NOMO-1 treated with DMSO at 0.1 percent for 48 hours (cell line): ENCODE measurements at regions not wholly inside any gene's neighbourhood (a gene's known extent, or its start where the extent isn't known, plus 50 kb on each side); places are given as distances from the start of the nearest gene placed in this dataset.
"Not testable (repeated sequence)": the region's sequence is repeated elsewhere in the genome, so short reads cannot be mapped to it uniquely, and the experiment has no call there.

Experiments used
- DNase-seq: peaks from one replicate; lab custom pipeline; 2025; ENCODE audit not compliant: unreplicated experiment; lab: John Stamatoyannopoulos, UW

DNA sequence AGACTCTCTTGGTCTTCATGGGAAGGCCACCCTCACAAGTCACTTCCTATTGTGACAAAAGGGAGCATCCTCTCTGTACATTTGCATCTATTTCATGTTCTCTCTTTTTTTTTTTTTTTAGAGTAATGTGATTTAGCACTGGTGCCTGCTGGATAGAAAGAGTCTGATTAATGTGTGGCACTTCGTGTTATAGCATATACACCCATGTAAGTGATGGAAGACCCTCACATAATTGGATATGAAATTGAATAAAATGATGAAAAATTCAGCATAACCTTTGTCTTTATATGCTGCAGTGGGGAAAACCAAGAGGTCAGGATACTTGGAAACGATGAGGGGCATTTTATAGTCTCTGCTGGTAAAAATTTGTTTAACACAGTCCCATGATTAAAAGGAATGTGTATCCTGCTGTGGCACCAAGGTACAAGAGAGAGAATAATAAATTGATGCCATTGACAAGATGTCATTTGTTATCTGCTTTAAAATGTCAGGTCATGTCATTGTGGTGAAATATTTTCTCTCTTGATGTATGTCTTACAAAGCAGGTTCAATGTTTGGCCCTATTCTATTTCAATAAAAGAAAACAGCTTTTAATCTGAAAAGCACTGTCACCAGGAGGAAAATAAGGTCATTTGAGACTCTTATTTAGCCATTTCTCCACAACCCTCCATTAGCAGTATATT is 1115.4 kb downstream of the STPG2 start:
- no peak for DNase-seq

DNA sequence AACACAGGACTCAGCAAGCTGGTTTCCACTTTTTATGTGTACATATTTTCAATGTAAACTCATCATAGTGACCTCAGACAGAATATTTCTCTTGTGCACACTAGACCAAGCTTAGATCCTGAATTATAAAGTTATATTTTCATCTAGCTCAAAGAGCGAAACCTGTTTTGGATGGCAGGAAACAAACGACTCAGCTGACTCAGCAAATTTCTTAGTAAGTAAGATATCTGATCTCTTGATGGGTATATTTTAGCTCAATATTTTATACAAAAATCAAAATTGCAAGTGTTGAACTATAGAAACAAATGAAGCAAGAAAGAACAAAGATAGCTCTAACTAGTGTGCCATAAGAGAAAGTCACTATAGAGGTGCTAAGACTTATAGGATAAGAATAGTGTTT is 1114.5 kb downstream of the STPG2 start:
- DNase-seq: no peak

DNA sequence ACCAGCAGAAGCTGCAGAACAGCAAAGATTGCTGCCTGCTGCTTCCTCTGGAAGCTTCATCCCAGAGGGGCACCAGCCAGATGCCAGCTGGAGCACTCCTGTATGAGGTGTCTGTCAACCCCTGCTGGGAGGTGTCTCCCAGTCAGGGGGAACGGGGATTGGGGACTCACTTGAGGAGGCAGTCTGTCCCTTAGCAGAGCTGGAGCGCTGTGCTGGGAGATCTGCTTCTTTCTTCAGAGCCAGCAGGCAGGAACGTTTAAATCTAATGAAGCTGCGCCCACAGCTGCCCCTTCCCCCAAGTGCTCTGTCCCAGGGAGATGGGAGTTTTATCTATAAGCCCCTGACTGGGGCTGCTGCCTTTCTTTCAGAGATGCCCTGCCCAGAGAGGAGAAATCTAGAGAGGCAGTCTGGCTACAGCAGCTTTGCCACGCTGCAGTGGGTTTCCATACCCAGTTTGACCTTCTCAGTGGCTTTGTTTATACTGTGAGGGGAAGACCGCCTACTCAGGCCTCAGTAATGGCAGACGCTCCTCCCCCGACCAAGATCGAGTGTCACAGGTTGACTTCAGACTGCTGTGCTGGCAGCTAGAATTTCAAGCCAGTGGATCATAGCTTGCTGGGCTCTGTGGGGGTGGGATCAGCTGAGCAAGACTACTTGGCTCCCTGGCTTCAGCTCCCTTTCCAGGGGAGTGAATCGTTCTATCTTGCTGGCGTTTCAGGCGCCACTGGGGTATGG is 1105.7 kb downstream of the STPG2 start:
- DNase-seq: not testable (repeated sequence)

DNA sequence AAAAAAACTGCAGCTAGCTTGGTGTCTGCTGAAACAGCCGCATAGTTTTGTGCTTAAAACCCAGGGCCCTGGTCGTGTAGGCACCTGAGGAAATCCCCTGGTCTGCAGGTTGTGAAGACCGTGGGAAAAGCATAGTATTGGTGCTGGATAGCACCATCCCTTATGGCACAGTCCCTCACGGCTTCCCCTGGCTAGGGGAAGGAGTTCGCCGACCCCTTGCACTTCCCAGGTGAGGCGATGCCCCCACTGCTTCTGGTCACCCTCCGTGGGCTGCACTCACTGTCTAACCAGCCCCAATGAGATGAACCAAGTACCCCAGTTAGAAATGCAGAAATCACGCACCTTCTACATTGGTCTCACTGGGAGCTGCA is 1105.1 kb downstream of the STPG2 start:
- no peak for DNase-seq

DNA sequence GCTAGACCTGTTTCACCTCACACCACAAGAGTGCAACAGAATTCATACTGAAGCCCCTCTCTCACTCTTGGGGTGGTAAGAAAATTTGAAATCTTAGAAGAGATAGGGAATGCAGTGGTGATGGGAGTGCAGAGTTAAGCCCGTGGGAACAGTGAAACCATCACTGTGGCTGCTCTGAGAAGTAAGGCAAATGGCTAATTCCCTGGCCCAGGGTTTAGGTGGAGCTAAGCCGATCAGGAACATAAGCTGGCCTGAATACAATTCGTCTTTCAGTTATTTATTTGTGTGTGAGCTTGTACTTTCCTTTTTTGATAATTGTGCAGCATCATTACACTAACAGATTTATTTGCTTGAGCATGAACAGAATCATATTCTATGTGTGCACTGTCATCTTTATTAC is 1070.6 kb downstream of the STPG2 start:
- DNase-seq: no peak

DNA sequence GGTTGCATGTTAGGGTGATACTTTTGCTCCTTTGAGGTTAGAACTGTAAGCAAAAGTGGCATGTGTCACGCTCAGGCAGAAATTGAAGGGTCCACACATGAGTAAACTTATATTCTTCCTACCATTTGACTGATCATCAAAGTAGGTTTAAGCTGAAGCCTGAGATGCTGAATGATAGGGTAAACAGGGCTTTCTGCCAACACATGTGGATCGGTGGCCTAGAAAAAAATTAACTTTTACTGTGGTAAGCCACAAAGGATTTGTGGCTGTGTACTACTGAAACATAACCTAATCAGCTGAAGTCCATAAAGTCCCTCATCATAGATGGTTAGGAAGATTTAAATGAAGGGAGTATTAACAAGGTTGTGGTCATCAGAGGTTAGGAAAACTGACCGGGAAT is 1070.1 kb downstream of the STPG2 start:
- no peak for DNase-seq

DNA sequence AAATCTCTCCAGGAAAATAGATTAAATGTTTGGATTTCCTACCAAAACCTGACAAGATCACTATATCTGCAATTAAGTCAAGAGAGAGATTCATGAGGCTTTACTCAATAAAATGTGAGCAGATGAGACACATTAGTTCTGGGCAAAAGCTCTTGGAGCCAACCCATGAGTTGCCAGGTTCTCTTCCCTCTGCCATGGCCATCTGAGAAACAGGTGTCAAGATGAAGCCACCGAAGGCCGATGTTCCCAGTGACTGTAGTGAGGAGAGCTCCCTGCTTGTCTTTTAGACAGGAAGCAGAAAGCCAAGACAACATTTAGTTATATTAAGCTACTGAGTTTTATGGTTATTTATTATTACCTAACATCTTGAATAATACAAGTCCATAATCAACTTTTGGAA is 1068.7 kb downstream of the STPG2 start:
- no peak for DNase-seq

DNA sequence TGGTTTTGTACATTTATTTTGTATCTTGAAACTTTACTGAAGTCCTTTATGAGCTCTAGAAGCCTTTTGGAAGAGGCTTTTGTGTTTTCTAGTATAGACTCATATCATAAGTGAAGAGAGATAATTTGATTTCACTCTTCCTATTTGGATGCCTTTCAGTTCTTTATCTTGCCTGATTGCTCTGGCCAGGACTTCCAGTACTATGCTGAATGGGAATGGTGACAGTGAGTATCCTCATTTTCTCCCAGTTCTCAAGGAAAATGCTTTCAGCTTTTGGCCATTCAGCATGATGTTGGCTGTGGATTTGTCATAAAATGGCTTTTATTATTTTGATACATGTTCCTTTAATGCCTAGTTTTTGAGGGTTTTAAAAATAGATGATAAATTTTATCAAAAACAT is 1061.3 kb downstream of the STPG2 start:
- no peak for DNase-seq

DNA sequence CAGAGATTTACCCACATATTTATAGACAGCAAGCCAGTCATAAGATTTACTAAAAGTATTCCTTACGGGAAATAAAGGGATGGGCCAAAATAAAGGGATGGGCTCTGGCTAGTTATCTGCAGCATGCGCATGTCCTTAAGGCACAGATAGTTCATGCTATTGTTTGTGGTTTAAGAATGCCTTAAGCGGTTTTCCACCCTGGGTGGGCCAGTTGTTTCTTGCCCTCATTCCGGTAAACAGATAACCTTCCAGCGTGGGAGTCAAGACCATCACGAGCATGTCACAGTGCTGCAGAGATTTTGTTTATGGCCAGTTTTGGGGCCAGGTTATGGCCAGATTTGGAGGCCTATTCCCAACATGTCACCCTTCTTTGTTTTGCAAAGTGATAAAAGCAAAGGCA is 1046.2 kb downstream of the STPG2 start:
- not testable (repeated sequence) for DNase-seq

DNA sequence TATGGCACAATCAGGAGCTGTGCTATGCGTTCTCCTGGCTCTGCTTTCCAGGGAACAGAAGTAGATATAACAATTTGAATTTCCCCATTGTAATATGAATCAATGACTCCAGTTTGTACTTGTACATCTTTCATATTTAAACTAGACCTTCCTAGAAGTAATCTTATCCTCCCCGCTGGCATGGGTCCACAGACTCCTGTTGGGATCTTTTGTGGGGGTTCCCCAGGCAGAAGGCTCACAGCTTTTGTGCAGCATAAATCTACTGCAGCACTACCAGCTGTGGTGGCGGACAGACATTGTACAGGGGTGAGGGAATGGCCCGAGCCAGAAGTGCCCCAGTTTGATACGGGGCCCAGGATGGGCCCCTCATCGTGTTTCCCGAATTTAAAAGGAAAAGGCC is 1042.1 kb downstream of the STPG2 start:
- not testable (repeated sequence) for DNase-seq

DNA sequence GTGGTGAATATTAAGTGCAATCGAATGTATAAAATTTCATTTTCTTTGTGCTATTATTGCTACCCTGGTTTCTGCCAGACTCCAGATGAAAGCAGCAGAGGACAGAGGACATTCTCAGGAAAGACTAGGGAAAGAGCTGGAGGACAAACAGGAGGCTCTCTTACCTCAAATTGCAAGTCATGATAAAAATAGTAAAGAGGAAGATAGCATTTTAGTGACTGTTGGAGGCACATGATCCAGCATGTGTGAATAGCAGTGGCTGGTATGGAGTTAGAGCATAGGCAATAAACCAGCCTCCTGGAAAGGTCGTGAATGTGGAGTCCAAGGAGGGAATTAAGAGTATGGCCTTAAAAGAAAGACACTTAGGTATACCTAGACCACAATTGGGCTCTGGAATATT is 1040.0 kb downstream of the STPG2 start:
- DNase-seq: no peak

DNA sequence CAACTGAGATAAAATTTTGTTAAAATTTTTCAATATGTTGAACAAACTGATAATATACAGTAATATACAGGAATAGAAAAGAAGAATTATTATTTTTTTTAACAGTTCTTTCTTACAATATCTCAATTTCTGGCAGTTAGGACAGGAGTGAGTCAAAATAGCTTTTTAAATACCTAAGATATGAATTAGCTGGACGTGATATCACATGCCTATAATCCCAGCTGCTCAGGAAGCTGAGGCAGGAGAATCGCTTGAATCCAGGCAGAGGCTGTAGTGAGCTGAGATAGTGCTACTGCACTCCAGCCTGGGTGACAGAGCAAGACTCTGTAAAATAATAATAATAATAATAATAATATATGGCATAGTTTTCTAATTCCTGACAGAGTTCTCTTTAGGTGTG is 1039.3 kb downstream of the STPG2 start:
- DNase-seq: no peak

DNA sequence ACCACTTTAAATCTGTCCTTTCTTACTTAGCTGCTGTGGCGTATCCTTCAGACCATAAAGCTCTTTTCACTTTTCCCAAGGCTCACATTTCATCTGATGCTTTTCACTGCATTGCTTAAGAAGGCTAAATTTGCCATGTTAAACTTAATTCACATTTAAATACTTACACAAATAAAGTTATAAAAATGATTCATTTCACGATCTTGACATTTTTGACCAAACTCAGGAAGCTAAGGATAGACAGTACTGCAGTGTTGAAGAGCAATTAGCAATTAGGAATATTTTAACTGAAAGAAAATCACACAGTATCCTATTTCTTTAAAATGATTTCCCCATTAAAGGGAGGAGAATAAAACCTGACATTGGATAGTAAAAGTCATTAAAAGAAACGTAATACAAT is 1038.6 kb downstream of the STPG2 start:
- no peak for DNase-seq

DNA sequence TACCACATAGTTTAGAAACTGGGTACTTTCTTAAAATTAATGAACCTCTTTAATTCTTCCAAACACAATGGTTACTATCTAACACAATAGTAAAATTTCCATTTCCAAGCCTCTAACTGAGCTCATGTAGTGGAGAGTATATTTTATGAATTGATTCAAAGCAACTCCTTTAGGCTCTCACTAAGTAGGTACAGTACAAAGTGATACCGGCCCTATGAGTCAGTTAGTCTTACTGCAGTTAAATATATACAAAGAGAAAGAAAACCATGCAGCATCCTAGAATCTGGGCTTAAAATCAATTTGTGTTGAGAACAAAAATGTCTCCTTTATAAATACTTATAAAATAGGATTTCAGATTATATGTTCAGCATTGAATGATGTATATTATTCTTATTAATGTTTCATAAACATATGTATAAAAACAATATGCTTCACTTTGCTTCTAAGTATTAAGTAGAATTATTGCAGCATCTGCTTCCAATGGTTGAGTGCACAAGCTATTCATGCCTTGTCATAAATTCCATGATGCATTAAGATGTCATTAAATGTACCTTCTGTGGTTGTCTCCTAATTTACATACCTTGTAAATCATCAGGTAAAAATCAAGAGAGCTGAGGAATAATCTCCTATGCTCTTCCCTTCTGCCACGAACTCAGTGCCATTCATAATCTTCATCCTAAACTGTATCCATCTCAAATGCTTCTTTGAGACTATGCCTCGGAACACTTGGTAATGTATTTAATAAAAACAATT is 1037.8 kb downstream of the STPG2 start:
- DNase-seq: no peak

DNA sequence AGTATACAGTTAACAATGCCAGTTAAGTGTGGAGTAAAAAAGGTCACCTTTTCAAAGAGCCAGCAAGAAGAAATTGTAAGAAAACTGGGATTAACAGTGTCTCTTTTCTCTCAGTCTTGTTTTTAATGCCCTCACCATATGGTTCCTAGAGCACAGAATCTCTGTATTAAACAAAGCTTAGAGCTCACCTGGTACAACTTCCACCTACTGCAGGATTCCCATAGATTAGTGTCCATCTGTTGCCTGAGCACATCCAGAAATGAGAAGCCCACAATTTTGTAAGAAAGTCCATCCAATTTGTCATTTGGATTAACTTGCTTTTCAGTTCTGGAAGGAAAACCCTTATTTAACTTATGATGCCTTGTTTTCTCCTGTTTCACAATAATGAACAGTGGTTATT is 1037.1 kb downstream of the STPG2 start:
- DNase-seq: no peak

DNA sequence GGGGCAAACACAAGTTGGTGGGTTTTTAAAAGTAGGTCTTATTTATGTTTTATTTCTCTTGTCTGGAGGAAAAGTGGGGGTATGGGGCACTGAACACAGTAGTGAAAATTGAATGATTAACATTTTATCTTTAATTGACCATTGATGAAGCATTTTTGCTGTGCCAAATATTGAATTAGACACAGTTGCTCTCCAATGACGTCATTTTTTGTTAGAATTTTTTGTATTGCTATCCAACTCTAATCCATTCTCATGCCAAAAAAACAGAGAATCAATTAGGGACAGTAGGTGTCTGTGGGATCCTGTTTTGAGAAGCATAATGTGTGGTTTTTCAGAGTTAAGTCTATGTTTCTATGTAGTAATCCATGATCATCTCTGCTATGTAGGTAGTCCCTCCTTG is 1032.8 kb downstream of the STPG2 start:
- DNase-seq: no peak

DNA sequence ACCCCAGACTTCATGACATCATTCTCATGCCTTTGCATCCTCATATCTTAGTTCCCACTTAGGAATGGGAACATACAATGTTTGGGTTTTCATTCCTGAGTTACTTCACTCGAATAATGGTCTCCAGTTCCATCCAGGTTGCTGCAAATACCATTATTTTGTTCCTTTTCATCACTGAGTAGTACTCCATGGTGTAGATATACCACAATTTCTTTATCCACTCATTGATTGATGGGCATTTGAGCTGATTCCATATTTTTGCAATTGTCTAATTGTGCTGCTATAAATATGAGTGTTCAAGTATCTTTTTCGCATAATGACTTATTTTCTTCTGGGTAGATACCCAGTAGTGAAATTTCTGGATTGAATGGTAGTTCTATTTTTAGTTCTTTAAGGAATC is 1026.8 kb downstream of the STPG2 start:
- DNase-seq: no peak

DNA sequence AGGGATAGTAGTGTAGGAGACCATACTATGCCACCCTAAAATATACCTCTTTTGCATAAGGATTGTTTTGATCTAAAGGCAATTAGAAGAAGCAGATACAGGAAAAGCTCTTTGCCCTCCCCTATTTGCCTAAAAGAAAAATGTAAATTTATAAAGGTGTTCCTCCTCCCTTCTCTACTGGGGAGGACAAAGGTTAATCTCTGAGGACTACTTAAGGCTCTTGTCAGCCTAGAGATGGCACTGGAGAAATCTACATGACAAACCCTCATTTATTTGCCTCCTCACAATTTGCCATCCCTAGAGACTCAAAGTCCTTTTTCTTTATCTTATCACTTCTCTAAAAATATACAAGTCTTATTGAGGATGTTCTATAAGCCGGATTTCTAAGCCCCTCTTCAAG is 1021.8 kb downstream of the STPG2 start:
- no peak for DNase-seq

DNA sequence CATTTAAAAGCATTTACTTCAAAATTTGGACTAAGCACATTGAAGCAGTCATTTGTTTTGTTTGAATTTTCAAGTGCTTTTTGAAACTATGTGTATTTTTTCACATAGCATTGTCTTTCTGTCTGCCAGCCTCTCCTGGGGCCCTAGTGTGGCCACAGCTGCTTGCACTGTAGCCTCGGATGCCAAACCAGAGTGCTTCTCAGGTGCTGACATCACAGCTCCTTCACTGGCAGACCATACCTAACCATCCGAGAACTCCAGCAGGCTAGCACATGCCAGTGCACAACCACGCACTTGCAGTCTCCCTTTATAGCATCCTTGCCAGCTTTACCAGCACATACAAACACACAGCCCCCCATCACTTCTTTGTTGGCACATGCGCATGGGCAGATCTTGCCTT is 1019.7 kb downstream of the STPG2 start:
- no peak for DNase-seq

DNA sequence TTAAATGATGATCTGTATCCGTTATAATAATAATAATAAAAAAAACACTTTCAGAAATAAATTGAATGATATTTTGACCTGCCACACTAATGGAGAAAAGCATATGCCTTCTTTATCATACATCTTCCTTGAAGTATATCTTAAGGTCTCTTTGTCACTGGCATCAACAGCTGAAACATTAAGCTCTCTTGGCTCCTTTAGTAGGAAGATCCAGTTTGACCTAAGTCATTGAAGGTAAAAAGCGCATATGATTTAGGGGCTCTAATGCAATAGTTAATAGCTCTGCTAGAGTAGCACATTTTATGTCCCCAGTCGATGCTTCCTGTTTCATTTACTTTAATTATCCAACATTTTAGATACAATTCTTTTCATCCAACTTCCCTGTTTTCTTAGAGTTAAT is 1010.8 kb downstream of the STPG2 start:
- DNase-seq: no peak

DNA sequence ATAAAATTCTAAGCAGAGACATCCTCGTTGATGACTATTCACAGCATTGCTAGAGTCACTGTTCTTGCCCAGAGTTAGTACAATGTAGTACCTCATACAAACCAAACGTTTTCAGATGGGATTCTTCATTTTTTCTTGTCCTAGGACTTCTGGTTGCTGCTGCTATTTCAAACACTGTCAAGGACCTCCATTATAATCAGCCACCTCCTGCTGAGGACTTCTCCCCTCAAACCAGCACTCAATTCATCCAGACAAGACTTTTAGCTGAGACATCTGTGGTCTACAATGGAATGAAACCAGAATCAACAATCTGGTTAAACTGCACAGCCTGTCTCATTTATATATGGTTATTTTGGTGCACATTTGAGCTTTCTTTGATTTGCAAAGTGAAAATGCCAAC is 1008.8 kb downstream of the STPG2 start:
- no peak for DNase-seq

DNA sequence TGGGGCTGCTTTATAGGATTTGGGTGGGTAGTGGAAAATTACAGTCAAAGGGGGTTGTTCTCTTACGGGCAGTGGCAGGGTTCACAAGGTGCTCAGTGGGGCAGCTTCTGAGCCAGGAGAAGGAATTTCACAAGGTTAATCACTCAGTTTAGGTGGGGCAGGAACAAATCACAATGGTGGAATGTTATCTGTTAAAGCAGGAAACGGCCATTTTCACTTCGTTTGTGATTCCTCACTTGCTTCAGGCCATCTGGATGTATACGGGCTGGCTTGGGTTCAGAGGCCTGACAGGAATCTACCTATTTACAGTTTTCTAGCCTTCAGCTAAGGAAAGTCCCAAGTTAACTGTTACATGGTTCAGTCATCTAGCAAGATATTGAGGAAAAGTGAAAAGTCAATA is 1003.5 kb downstream of the STPG2 start:
- DNase-seq: no peak
